Hematopoietic multipotent progenitor cell treated with erythropoietin and hydrocortisone succinate and interleukin-3 and kit ligand, for 6 days (in vitro differentiated cells): ENCODE measurements at regions not wholly inside any gene's neighbourhood (a gene's known extent, or its start where the extent isn't known, plus 50 kb on each side); places are given as distances from the start of the nearest gene placed in this dataset.
"Not testable (repeated sequence)": the region's sequence is repeated elsewhere in the genome, so short reads cannot be mapped to it uniquely, and the experiment has no call there.

Experiments
- DNase-seq: peaks from one replicate; pipeline ENCODE4 v3.0.0-alpha.2; 2015

DNA sequence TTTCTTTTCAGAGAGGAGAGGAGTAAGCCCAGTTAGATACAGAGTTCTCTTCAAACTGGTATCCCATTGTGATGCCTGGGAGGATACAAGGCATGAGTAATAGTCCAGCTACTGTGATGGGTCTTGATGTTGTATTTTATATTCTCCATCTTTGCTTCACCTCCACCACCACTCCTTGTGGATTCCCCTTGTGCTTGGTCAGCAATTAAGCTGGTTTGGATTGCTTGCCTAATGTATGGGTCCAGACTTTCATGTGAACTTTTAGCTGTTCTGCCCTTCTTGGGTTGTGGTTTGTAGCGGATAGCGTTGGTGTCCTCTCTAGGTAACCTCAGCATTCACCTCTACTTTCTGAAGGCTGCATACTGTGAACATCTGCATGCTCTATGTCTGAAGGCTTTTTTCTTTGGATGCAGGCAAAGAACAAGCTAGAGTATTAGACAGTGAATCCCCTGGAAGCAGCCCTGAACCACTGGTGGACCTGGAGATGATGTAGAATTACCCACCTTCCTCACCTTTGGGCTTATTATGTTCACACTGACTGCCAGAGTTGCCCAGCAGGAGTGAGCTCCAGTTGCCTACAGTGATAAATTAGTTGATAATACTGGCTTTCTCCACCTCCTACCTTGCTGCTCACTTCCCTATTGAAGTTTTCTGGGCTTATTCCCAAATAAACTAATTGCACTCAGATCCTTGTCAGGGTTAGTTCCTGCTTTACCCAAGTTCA is 126.5 kb upstream of the MTPN start:
- no peak for DNase-seq

DNA sequence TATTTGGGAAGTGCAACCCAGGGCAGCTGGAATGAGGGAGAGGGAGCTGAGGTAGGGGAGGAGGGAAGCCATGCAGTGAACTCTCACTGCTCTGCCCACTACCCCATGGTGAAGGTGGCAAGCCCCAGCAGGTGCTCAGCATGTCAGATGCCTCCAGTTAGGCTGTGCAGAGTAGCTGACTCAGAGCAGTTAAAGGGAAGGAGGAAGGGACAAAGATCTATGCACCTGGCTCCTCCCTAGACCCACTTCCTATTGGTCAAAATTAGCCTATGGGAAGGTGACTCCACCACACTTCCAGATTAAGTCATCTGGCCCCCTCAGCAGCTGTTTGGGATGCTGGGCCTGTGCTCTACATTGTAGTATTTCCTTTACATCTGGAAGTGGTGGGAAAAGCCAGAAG is 125.7 kb upstream of the MTPN start:
- DNase-seq, result no peak

DNA sequence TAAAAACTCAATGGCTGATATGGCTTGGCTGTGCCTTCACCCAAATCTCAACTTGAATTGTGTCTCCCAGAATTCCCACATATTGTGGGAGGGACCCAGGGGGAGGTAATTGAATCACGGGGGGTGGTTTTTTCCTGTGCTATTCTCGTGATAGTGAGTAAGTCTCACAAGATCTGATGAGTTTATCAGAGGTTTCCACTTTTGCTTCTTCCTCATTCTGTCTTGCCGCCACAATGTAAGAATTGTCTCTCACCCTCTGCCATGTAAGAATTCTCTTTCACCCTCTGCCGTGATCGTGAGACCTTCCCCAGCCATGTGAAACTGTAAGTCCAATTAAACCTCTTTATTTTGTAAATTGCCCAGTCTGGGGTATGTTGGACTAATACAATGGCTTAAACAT is 115.6 kb upstream of the MTPN start:
- DNase-seq, result not testable (repeated sequence)

DNA sequence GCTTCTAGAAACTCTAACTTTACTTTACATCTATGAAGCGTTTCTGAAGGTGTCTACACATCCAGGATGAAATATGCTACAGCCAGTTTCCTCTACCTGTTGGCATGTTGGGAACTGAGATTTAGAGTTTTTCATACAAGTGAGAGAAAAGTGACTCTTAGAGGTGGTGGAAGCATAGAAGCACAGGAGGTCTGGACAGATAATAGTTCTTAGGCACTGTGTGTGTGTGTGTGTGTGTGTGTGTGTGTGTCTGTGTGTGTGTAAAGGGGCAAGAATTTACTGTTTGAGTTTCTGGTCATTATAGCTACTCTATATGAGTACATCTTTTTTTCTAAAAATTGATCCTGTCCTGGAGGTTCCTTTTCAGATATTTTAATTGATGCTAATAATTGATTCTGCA is 110.7 kb upstream of the MTPN start:
- no peak for DNase-seq

DNA sequence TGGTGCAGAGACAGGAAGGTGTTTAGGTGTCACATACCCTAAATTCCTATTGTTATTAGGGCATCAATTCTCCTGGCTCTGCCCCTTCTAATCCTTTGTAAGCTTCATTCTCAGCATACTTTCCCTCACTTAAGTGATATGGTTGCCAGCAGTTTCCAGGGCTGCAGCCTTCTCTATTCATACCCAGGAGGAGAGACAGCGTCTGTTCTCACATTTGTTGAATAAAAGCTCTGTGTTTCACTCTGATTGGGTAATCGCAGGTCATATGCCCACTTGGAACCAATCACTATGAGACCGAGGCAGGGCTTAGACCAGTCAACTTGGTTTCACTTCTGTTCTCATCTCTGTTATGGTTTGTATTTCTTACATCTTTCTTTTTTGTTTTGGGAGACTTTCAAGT is 109.6 kb upstream of the MTPN start:
- no peak for DNase-seq

DNA sequence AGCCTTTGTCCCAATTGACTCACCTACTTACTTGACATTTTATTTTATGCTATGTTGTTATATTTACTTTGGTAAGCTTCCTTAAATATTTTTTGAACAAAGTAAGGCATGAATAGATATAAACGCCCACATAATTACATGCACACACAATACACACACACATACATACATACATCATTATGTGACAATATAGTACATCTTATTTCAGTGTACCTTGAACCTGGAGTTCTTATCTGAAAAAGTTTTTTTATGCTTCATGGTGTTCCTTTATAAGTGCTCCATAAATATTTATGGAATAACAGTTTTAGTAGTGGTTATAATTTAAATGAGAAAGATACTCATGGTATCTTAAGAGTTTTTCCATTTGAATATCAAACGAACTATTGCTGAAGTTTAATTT is 102.8 kb upstream of the MTPN start:
- DNase-seq, result no peak

DNA sequence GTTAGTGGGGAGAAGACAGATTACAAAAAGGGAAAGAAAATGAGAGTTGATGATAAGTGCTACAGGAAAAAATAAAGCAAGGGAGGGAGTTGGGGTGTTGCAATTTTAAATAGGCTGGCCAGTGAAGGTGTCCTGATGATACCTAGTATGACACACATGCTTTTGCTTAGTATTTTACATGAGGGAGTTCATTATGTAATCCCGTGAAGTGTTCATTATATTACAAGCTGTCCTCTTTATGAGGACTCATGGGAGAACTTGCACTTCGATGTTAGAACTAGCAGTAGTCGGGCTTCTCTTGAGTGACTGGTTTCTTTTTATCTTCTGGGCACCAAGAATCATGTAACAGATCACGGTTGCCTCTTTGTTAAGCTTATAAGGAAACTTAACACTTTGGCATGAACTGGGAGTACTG is 102.3 kb upstream of the MTPN start:
- no peak for DNase-seq

DNA sequence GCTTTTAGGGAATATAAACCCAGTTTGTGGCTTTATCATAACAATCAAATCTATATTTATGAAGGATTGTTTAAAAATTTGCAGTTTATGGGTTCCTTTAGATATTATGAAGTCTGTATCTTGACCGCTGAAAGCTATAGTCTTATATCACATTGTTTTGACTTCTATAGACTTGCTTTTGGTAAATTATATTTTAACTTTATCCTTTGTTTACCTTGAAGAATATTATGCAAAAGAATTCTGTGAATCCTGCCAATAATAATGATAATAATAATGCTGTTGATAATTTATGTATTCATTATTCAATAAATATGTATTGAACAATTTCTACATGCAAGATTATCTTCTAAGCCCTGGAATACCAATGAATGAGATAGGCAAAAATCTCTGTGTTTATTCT is 101.9 kb upstream of the MTPN start:
- DNase-seq, result no peak

DNA sequence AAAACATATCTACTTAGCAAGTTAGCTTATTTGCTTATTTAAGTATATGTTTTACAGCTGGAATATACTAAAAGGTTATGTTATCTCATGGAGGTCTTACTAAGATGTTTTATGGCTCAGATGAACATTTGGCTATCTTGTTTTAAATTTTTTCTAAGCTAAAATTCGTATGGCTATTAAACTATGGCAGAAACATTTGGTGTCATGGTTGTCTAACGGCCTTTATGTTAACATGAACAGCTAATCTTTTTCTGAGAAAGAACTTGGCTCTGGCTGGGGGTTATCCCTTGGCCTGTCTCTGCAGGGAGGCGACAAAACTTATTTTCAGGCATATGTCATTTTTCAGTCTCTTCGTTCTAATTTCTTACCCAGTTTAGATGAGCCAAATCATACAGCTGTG is 101.5 kb upstream of the MTPN start:
- DNase-seq, result no peak

DNA sequence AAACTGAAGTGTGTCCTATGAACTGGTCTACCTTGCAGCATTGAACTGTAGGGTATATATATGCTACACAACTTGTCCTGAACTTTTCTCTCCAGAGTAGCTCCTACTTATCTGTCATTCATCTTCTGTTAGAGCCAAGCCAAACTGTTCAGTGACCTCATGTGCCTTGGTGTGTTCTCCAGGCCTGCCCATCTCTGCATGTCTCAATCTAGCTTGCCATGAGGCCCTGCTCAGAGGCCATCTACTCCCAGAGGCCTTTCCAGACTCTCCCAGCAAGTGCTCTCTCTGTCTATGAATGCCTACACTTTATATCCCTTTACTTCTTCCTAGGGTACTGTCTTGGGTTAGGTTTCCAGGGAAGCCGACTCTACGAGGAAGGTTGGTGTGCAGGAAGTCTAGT is 99.8 kb upstream of the MTPN start:
- no peak for DNase-seq

DNA sequence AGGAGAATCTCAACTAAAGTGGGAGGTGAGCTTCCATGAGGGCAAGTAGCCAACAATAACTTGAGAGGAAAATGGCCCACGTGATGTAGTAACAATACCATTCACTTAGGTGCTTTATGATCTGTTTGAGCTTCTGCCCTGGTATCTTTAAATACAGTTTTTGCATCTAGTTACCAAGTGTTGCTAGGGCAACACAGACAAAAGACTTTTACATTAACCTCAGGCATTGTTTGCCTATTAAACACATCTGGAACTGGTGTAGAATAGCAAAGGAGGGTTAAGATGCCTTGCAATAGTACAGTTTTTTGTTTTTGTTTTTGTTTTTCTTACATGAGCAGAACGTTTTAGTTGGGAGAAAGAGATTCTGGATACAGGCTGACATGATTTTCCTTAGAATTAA is 97.7 kb upstream of the MTPN start:
- DNase-seq, result no peak

DNA sequence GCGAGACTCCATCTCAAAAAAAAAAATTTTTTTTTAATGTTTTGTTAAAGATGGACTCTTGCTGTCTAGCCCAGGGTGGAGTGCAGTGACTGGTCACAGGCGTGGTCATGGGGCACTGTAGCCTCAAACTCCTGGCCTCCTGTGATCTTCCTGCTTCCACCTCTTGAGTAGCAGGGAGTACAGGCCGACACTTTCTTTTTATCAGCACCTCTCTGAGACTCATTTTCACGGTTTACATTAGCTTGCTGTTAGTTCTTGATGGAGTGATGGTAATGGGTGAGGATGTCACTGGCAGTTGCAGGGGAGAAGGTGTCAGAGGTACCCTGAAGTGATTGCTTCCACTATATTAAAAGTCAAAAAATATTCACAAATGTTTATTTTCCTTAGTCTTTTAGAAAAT is 95.3 kb upstream of the MTPN start:
- no peak for DNase-seq

DNA sequence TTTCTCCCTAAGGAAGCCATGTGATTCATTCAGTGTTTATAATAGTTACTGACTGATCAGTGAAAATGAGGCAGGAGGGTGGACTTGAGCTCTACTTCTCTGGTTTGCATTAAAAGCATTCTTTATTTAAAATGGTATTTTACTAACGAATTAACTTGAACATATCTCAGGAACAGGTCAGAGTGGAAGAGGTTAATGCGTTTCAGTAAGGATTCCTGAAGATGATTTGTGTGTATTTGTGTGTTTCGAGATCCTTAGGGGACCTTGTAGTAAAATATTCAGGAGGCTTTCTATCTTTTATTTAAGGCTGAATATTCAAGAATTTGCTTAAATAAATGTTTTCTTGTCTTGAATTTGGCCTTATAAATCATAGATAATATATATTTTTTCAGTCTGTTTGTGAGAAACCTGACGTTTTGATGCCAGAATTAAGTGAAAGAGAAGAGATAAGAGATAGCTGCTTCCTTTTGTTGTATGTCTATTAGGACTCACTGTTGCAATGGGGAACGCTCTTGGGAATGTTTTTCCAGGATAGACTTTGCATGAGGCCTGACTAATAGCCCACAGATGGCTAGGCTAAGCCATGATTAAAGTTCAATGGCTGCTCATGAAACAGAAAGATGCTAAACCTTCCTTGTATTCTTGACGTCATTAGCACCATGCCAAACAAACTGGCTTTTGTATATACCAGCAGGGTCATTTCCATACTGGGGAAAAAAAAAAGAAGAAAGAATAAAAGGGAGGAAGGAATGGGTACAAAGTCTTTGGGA is 93.8 kb upstream of the MTPN start:
- no peak for DNase-seq

DNA sequence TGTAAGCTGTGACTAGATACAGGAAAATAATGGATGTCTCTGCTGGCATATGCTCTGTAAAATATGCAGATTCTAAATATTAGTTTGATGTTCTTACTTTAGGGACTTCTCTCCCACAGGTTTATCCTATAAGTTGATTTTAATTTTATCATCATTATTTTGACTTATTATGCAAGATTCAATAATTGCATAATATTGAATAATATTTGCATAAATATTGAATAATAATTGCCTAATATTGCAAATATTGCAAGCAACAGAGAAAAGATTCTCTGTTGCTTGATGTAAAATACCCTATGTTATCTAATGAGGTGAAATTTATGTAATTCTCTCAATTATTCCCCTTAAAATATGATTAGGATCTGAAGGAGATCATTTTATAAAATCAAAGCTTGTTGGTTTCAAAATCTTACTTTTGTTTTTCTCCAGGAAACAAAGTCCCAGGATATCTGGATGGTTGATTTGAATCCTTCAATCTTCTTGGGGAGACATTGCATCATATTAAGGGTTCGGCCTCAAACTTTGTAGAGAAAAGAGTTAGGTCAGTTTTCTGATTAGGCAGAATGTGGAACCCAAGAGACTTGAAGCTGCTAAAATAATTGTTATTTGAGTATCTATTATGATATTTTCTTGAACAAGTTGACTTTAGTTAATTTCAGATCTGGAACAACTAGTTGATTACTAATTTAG is 92.8 kb upstream of the MTPN start:
- DNase-seq, result no peak

DNA sequence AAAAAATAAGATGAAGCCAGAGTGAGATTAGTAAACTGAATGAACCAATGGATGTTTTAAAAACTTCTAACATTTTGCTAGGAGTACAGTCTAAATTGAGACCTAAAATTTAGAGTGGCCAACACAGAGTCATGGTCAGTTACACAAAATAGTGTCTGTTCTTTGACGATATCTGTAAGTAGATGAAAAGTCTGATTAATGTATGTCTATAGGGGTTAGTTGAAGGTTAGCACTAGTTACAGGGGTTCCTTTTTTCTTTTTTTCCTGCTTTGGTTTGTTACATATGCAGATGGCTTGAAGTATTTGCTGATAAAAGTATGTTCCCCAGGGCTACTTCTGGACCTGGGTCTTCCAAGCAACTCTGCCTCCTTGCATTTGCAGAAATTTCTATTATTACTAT is 90.1 kb upstream of the MTPN start:
- DNase-seq, result no peak

DNA sequence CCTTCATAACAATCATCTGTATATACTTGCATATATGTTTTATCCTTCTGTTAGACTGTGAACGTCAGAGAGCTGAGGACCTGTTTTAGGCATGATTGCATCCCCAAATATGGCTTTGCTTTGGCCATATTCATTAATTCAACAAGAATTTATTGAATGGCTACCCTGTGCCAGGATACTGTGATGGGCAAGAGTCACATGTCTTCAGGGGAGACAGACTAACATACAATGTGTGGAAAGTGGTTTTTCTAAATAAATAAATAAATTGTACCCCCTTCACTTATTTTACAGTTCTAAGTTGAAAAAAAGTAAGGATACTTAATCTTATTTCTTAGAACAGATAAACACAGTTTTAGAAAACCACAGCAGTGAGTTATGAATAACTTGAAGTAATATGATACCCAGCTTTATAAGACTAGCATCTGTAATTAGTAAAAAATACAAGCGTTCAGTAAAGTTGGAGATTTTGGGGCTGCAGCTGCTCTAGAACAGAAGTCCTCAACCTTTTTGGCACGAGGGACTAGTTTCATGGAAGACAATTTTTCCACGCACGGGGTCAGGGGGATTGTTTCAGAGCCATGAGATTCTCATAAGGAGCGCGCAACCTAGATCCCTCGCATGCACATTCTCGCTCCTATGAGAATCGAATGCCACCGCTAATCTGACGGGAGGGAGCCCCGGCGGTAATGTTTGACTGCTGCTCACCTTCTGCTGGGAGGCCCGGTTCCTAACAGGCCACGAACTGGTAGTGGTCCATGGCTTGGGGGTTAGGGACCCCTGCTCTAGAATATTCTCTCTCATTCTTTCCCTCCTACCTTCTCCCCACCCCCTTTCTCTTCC is 89.4 kb upstream of the MTPN start:
- no peak for DNase-seq

DNA sequence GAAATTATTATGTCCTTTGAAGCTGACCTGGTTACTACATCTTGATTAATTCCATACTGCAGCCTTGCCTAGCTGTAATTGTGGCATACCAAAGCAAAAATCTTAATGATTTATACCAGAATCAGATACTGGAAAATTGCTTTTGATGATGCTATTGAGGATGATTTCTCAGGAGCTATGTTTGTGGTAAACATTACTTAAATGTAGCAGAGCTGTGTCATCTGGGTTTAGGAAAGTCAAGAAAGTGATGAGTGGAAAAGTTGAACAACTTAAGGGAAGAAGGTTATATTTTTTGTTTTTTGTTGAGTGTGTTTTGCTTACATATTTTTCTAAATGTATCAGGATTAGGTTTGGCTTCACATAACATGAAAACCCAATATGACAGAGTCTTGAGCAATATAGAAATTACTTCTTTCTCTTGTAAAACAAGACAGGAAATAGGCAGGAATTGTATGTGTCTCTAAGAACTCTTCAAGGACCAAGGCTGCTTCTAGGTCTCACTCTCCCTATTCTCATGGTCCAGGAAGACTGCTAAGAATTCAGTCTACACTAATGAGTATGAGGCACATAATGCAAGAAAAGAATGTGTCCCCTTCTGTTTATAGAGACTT is 87.6 kb upstream of the MTPN start:
- no peak for DNase-seq

DNA sequence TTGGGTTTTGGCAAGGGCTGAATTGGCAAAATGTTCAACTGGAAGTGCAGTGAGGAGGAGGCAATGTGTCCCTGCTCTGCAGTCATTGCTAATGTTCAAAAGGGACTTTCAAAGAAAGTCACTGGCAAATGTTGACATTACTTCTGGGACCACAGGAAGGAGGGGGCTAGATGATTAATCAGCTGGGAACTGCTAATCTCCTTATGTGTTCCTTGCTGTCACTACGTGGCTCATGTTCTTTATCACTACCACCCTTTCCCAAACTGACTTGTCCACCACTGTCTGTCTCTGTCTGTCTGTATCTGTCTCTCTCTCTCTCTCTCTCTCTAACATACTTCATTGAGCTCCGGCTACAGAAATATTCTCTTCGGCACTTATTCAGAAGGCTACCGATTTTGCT is 86.9 kb upstream of the MTPN start:
- no peak for DNase-seq

DNA sequence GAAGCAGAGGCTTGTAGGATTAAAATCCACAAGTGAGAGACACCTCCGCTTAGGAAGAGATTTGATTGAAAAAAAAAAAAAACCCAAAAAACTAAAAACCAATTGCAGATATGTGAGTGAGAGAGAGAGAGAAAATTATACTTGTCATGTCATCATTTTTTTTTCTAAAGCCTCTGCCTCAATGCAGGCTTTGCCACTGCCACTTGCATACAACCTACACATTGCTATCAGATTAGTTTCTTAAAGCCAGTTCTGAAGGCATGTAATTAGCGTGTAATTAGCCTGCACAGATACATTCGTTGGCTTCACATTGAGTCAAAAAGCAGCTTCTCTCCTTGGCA is 86.1 kb upstream of the MTPN start:
- DNase-seq, result no peak

DNA sequence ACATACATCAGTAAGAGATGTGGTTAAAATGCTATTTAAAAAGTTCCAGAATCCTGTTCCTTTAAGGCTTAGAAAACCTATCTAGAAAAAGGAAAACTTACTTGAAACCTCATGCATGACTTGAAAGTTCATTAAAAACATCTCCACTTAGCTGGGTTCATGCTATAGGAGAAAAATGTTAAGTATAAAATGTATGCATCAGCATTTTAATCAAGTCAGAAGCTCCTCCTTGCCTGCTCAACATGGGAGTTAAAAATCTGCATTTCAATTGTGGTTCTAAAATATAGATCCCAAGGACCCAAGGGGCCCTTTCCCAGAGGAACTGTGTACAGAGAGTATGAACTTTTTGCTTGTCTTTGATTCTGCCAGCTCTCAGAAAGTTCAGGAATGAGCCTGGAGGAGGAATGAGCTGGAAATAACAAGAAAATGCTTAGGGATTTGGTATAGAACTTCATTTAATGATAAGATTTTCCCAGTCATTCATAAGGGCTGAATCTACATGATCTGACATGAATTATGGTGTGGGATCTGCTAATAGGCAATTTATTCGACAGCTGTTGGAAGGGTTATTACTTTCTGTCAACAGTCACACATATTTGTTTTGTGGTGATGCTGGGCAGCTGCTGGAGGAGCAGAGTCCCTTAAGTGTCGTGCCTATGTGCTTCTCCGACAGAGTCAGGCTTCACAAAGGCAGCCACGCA is 85.6 kb upstream of the MTPN start:
- DNase-seq, result no peak

DNA sequence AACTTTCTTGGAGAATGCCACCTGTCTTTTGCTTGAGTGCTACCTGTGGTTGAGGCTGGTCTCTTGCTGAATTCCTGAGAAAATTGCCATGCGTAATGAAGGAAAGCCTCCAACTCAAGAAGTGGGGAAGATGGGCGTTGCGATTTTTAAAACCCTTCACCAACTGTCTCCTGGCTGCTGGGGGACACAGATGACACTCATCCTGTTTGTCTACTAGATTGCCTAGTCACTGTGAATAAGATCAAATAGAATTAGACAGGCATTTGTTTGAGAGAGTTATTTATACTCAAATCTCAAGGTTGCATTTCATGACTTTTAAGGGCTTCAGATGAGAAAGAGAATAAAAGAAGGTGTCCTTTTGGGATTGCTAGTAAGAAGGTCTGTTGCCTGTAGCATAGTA is 84.3 kb upstream of the MTPN start:
- DNase-seq, result no peak

DNA sequence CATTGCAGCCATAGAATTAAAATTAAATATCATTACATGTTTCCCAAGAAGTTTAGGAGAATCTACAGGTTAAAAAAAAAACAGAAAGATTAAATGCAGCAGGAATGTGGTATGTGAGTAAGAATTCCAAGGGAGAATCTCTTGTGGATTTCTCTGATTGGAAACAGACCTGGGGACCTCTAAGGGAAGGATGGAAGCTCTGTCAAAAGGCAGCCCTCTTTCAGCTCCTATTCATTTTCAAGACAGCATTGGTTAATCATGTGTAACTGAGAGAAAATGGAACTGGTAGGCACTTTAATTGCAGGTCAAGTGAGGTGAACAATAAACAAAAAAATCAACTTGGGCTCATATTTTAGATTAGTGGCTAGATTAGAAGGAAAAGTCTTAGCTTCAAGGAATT is 81.4 kb upstream of the MTPN start:
- no peak for DNase-seq
